ENCODE measurements at regions not wholly inside any gene's neighbourhood (a gene's known extent, or its start where the extent isn't known, plus 50 kb on each side); places are given as distances from the start of the nearest gene placed in this dataset.

DNA sequence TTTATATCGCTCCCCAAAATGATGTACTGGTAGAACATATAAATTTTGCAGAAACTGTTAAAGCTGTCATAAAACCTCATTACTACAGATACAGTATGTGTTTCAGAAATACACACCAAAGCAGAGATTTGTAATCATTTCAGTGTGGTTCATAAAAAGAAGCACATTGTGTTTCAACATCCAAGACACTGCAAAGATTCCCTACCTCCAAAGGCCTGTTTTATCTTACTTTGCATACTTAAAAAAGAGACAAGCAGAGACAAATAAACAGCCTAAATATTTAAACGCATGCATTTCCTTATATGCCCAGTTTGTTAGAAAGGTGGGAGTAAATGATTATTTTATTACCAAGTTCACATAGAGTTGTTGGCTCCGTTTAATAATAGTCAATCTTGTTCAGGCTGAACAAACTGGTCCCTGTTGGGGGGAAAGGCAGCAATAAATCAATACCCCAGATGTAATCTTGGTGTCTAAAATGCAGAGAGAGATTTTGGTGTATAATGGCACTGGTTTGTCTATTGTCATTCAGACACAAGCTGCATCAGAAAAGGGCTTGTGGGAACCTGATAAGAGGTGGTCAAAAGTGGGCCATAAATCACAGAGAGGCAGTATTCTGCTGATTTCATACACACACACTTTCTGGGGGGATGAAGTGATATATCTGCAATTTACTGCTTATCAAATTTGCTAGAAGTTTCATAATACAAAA lies 321.4 kb upstream of the ETAA1 start:
- H3K9me1 ChIP-seq (replicated peaks; ENCODE audit: control insufficient read depth, extremely low read depth, insufficient read depth, low read length), result no peaks in the 10 kb centered on the region
- DNase-seq (ENCODE audit: low read depth, low spot score), result no peak
- H3K9me3 ChIP-seq (replicated peaks; ENCODE audit: control insufficient read depth, insufficient read depth, low read length), result no peaks in the 10 kb centered on the region
- TF ChIP-seq POLR2AphosphoS5 (IDR thresholded peaks at IDR 0.05; ENCODE audit: insufficient read depth, low read depth, low read length) (no peak), MYC (IDR thresholded peaks at IDR 0.05; ENCODE audit: low read depth, low read length) (no peak), EZH2 (IDR thresholded peaks at IDR 0.05; ENCODE audit: borderline replicate concordance, low read depth, low read length, severe bottlenecking) (no peak), JUN (IDR thresholded peaks at IDR 0.05; ENCODE audit: borderline replicate concordance, insufficient read depth, insufficient read length, low read depth) (no peak), POLR2A (IDR thresholded peaks at IDR 0.05; ENCODE audit: low read depth, low read length) (no peak), GATA2 (IDR thresholded peaks at IDR 0.05; ENCODE audit: insufficient read depth, insufficient read length, low read depth, low read length) (no peak), FOS (IDR thresholded peaks at IDR 0.05; ENCODE audit: borderline replicate concordance, insufficient read depth, low read length) (no peak)
- TF ChIP-seq, protein P1, sequence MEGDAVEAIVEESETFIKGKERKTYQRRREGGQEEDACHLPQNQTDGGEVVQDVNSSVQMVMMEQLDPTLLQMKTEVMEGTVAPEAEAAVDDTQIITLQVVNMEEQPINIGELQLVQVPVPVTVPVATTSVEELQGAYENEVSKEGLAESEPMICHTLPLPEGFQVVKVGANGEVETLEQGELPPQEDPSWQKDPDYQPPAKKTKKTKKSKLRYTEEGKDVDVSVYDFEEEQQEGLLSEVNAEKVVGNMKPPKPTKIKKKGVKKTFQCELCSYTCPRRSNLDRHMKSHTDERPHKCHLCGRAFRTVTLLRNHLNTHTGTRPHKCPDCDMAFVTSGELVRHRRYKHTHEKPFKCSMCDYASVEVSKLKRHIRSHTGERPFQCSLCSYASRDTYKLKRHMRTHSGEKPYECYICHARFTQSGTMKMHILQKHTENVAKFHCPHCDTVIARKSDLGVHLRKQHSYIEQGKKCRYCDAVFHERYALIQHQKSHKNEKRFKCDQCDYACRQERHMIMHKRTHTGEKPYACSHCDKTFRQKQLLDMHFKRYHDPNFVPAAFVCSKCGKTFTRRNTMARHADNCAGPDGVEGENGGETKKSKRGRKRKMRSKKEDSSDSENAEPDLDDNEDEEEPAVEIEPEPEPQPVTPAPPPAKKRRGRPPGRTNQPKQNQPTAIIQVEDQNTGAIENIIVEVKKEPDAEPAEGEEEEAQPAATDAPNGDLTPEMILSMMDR (IDR thresholded peaks at IDR 0.05; ENCODE audit: extremely low read depth in 1 of 2, insufficient read depth in 1 of 2, low read depth in 1 of 2, low read length in 2 of 2), result no peak
- TF ChIP-seq, protein P2, sequence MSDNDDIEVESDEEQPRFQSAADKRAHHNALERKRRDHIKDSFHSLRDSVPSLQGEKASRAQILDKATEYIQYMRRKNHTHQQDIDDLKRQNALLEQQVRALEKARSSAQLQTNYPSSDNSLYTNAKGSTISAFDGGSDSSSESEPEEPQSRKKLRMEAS (IDR thresholded peaks at IDR 0.05; ENCODE audit: insufficient read depth, insufficient read length), result no peak
- H3K4me2 ChIP-seq (ENCODE audit: insufficient read depth, low read length), result no peak overlapping the region
- dilution Hi-C loops (cut with MboI; ENCODE audit: extremely low pct_ligation_motif_present, low sequenced_read_pairs) (no loop called here), intact Hi-C loops (cut with micrococcal nuclease) (no loop called here)
- no peaks in the 10 kb centered on the region for H3K36me3 ChIP-seq (ENCODE audit: control insufficient read depth in 2 of 2, extremely low read depth in 1 of 2, insufficient read depth in 2 of 2, low read length in 2 of 2)
- ChIA-PET POLR2A (no interaction called here), CTCF (interaction anchor here (0.8 kb wide), 1 partner anchor 9 kb away, joined by 3 read pairs; no protein-coding TSS in a partner anchor)
- no peaks in the 10 kb centered on the region for H3K79me2 ChIP-seq (ENCODE audit: control insufficient read depth, insufficient read depth, low read length)
- H2AFZ ChIP-seq (ENCODE audit: low read depth, low read length), result no peak overlapping the region
- BruUV-seq (replicated peaks), result no TSS peak
- no peaks in the 10 kb centered on the region for H4K20me1 ChIP-seq (replicated peaks; ENCODE audit: control insufficient read depth, extremely low read depth, insufficient read depth, low read length)
- H3K27ac ChIP-seq (ENCODE audit: insufficient read depth, low read depth, low read length), result no peak overlapping the region
- H3K4me1 ChIP-seq (ENCODE audit: control insufficient read depth, extremely low read depth, insufficient read depth, low read length), result no peaks in the 10 kb centered on the region
- H3K9ac ChIP-seq (replicated peaks; ENCODE audit: extremely low read depth, insufficient read depth, low read length), result no peak overlapping the region
- no peak for FAIRE-seq
- peaks cover 0 to 2% of the 10 kb centered on the region in 2 experiments for H3K27me3 ChIP-seq (ENCODE audit: control insufficient read depth in 2 of 2, insufficient read depth in 2 of 2, low read length in 2 of 2)
- no peak overlapping the region for H3K4me3 ChIP-seq (replicated peaks in 1 of 3; ENCODE audit: insufficient read depth in 1 of 3, low read depth in 1 of 3, low read length in 3 of 3)

Measured in endothelial cell of umbilical vein (primary cell).